ENCODE measurements at regions not wholly inside any gene's neighbourhood (a gene's known extent, or its start where the extent isn't known, plus 50 kb on each side); places are given as distances from the start of the nearest gene placed in this dataset.
"Not testable (repeated sequence)": the region's sequence is repeated elsewhere in the genome, so short reads cannot be mapped to it uniquely, and the experiment has no call there.

DNA sequence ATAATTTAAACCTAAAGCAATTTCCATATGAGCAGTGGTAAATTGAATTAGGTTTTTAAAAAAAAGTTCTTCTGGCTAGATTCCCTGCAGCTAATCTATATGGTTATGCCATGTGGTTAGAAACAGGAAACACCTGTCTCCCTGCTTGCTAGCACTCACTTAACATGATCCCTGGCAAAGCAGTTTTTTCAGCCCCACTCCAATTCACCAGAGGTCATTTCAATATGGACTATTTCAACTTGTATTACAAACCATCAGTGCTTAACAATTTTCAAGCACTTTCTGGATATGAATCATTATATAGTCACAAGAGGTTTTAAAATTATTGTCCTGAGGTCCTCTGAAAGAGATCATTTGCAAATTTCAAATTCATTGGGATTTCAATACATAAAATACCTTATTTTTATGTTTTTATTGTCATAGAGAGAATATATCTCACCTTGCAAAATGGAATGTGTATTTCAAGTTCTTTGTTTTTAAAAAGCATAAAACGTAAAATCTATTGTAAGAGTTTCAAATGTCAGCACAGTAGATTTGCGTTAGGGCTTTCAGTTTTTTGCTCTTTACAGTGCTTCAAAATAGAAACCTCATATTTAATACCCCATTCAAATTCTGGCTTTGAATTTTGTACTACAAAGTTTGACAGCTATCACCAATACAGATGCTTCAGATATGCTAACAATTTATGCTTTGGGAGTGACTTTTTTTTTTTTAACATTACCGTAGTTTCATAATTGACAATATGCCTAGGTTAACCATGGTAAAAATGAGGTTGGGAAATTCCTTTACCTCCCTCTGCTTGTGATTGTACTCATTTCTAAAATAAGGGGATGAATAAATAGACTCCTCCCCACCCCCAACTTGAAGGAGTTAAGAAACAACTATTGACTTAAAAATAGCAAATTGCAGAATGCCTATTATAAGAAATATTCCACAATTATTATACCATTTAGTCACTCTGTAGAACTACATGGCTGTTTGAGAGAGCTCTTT lies 117.5 kb upstream of the HGF start:
- no peak for DNase-seq (ENCODE audit: low spot score)

DNA sequence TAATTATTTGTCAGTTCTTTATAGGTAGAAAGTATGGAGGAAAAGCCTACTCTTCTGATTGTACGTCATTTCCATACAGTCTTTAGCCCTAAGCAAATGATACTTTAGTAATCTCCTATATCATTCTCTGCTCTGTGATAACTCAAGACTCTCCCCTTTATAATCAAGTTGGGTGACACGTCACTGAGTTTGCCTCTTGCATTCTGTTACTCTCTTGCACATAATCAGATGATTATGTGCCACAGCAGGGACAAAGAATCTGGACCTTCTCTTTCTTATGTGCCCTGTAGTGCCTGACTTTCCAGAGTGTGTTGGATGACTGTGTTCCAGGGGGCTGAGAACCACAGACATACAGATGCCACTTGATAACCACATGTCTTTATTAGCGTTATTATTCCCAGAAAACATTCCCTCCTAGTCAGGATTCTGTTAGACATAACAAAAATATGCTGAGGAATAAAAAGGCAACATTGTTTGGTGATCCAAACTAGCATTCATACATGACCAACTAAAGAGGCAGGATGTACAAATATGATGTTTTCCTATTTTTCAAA lies 116.4 kb upstream of the HGF start:
- no peak for DNase-seq (ENCODE audit: low spot score)

DNA sequence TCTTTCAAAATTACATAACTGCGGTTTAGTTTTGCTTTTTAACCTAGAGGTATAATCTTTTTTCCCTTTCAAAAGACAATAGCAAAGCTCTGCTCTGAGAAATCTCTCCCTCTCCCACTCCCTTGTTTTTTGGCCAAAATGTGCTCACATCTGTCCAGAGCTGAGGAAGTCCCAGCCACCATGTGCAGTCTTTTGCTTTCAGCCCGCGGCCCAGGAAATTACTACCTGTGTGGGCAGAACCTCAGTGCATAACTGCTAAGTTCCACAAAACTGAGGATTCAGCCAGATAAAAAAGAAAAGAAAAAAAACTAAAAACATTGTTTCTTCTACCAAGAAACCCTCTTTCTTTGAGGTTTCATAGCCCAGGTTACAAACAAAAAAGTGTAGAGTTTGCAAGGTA lies 115.0 kb upstream of the HGF start:
- DNase-seq (ENCODE audit: low spot score) = no peak

DNA sequence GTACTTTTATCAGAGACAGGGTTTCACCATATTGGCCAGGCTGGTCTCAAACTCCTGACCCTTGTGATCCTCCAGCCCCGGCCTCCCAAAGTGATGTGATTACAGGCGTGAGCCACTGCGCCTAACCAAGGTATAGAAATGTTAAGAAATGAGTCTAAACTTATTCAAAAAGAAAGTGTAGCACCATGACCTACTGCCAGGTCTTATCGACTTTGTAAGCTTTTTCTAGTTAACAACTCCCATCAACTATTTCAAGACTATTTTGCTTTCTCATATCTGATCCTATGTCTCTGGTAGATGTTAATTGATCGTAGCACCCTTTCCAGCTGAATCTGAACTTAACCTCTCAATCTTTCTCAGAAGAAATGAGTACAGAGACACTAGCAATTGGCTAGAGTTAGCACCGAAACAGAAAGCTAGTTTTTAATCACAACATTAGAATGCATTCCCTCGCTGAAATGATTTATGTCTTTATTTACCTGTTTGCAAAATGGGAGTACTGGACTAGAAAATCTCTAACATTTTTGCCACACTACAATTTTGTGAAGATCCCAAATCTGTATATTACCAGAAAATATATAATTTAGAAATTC lies 114.0 kb upstream of the HGF start:
- DNase-seq (ENCODE audit: low spot score) = no peak

DNA sequence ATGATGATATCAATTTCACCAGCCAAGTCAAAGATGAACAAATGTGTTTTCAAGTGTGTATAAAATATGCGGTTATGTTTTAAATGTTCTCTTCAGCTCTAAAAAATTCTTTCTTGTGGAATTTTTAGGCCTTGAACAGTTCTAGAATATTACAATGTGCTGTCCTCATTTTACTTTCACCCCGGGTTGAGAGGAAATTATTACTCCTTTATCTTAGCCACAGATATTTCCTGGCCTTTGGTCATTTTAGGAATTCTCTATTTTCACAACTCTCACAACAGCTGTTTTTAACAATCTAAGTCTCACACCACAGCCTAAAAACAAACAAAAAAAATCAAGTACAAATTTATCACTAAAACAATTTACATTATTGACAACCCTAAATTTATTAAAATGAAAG lies 112.2 kb upstream of the HGF start:
- DNase-seq (ENCODE audit: low spot score) = no peak

DNA sequence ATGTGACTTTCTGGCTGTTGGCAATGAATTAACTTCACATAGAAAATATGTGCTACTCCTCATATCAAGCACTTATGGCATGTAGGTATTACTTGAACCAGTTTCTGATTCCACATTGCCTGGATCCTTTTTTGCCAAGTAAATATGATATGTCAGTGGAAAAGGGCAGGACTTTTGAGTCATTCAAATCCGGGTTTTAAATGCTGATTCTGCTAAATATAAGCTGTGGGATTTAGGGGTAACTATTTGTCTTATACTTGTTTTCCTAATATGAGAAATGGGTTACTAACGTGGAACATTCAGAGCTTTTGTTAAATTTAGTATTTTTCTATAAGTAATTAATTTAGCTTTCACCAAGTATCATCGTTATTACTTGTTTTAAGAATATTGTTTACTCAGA lies 108.0 kb upstream of the HGF start:
- DNase-seq (ENCODE audit: low spot score) = no peak

DNA sequence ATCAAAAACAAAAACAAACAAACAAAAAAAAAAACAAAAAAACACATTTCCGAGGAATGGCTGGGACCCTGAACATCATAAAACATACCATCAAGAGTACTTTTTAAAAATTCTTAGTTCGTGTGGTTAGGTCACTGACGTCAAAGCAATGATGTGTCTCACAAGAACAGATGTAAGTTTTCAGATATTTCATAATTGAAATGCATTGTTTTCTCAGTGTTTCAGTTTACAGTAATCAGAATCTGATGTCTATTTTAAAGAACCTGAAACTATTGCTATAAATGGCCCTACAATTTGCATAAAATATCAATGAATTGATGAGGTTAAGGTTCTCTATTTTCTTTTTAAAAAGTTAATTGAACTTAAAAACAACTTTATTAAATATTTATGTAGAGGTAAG lies 103.7 kb upstream of the HGF start:
- DNase-seq (ENCODE audit: low spot score) = no peak

DNA sequence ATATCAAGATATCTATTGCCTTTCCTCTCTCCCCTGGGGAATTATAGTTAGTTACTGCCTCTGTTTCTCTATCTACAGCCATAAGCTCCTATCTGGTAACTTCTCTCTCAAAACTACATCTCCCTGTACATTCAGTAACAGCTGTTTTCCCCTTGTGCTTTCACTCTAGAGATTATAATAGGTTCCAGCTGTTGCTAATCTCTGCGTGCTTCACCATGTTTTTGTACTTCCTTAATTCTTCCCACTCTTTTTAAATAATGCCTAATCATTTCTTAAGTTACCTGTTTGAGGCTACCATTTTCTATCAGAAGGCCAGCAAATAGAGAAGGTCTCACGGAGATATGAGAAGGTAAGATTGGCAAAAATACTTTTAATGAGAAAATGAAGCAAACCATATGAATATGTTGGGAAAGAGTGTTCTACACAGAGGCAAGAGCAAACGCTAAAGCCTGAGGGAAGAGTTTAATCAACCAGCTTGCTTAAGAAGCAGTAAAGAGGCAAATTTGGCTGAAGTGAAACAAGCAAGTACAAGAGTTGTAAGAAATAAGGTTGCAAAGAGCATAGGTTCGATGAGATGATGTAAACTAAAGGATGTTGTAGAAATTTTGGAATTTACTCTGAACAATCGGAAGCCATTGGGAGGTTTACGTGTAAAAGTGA lies 101.9 kb upstream of the HGF start:
- no peak for DNase-seq (ENCODE audit: low spot score)

DNA sequence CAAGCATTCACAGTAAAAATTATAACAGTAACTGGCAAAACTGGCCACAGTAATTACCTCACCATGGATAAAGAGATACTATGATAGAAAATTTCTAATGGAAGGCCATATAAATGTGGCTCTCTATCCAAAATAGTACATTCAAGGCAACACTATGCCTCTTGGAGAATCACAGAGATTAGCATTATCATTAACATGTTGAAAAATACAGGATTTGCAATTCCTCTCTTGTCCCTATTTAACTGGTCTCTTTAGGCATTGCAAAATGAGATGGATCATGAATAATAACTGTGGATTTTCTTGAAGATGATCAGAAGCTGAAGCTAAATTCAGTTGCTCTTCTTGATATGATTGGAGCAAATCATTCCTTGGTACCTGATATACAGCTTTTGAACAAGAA lies 100.8 kb upstream of the HGF start:
- no peak for DNase-seq (ENCODE audit: low spot score)

DNA sequence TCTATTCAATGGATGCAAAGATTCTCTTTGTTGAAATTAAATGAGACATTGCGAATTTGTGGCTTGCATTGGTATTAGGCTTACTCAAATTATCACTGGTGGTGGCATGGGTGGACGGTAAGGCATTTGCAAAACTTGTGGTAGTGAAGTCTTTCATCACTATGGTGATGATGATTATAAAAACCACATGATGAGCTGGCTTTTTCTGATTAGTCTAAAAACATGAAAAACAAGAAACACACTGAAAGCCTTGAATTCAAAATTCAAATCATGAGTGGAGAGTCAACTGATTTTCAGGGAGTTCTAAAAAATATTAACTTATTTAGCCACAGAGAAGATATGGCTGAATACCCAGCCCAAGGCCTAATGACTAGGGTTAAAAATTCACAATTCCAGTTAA lies 99.8 kb upstream of the HGF start:
- DNase-seq (ENCODE audit: low spot score) = no peak

DNA sequence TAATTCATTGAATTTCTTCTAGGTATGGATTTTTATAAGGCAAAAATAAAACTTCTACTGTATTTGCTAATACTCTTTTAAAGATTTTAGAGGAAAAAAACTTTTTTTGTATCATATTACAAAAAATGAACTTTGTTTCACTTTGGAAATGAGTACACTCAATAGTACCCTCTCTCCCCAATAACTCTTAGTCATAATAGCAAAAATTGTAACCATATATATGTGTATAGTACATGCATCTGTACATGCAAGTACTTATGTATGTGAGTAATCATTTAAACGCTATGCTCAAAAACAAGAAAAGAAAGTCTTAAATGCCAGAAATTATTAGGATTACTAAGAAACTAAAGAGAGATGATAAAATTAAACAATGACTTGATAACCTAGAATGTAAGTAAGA lies 95.9 kb upstream of the HGF start:
- no peak for DNase-seq (ENCODE audit: low spot score)

DNA sequence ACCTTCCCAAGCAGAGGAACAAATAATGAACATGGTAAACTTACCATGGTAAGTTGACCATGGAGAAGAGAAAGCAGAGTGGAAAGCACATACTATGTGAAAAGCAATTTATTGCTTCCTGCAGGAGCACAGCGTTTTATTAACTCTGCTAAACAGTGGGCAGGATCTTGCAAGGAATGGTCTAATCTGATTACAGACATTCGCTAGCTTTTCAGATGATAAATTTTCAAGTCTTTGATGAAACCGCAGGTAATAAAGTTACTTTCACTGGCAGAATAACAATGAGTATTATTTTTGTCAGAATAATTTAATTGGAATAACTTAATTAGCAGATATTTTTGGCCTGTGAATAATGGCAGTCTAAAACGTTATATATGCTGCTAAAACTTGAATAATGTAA lies 89.6 kb upstream of the HGF start:
- no peak for DNase-seq (ENCODE audit: low spot score)

DNA sequence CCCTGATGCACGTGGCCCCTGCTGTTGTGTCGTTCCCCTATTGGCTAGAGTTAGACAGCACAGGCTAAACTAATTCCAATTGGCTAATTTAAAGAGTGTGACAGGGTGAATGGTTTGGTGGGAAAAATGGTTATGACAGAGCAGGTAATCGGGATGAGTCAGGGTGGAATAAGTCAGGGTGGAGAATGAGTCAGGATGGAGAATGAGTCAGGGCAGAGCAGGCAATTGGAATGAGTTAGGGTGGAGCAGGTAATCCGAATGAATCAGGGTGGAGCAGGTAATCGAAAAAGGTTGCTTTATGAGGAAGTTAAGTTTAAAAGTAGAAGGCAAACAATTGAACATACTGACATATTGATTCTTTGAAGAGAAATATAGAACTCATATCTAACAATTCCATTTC lies 89.0 kb upstream of the HGF start:
- DNase-seq (ENCODE audit: low spot score) = not testable (repeated sequence)

DNA sequence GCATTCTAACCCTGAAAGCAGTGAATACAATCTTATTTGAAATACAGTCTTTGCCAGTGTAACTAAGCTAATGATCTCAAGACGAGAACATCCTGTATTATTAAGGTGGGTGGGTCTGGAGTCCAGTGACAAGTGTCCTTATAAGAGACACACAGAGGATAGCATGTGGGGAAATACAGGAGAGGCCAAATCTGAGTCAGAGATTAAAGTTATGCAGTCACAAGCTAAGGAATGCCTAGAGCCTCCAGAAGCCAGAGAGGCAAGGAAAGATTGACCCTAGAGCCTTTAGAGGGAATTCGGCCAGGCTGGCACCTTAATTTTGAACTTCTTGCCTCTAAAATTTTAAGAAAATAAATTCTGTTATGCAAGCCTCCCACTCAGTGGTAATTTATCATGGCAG lies 87.5 kb upstream of the HGF start:
- no peak for DNase-seq (ENCODE audit: low spot score)

DNA sequence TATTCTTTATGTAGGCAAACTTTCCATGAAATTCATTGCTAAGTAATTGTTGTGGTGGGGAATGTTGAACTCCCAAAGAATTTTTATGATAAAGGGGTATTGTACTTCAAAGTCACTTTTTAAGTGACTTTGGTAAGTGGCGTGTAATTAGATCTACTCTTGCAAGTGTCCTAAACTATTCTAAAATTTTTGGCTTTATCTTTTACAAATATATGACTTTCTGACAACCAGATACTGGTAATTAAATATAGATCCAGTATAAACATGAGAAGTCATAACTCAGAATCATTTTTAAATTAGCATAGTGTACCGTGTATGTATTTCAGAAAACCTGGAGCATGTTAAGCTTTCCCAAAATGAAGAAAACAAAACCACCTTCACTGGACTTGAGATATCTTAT lies 84.7 kb upstream of the HGF start:
- DNase-seq (ENCODE audit: low spot score) = no peak

DNA sequence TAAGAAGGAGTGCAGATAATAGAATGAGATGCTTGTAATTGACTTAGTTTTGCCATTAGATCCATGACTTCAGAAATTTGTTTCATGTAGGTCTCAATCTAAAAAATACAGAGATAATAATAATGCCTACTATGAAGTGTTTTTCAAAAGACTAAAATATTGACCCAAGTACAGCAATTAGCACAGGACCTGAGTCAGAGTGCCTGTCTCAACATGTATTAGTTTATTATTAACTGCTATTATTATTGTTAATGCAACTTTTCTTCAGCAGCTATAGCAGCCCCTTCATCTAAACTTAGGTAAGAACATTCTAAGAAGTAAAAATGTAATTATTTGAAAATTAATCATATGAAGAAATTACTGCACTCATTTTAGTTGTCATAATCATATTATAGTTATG lies 82.9 kb upstream of the HGF start:
- DNase-seq (ENCODE audit: low spot score) = no peak

DNA sequence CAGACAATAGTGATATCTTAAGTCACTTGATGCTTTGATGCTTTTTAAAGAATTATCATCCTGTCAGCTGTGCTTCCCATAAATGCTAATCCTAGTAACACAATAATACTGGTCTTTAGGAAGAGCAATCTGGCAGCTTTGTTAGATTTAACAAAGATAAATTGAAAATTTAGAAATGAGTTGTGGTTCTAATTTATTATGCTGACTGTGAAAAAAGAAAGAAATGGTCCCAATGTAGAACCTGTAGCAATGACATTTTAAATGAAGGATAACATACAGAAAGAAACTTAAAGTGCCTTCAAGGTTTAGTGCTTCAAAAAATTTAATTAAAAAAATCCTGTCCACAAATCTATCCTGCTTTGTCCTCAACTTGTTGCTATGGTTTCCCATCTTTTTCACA lies 81.6 kb upstream of the HGF start:
- no peak for DNase-seq (ENCODE audit: low spot score)

DNA sequence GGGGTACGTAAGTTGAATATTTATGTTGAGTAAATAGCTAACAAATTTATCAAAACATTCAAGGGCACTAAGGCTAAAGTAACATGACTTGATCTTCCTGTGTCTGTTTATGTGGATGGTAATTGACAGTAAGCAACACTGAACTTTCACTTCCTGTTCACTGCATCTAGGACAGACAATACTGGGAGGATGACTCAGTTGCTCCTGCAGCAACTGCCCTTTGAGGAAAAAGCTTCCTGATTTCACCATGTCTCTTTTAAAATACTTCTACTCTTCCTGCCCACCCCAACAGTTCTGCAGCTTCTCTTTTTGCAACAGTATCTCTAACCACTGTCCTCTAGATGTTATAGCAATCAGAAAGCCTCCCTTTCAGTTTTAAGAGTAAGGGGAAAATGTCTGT lies 76.6 kb upstream of the HGF start:
- DNase-seq (ENCODE audit: low spot score) = peak; percentile 20

DNA sequence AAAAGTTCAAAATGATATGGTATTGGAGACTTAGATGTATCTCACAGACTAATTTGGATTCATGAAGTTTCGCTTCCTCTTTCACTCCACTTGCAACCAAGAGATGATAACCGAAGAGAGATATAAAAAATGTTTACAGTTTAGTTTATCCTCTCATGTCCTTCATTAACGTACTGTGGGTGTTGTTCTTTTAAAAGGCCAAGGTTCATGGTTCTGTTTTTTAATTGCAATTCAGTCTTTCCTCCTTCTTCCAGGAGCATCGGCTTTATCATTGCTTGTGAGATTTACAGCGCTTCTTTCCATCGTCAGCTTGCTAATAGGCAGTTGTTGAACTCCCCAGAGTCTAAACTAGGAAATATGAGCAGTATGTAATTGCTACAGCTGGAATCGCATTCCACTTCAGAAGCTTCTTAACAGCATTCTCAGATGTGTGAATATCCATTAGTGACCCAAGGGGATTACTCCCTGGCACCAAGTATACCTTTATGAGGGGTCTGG lies 75.9 kb upstream of the HGF start:
- DNase-seq (ENCODE audit: low spot score) = no peak

DNA sequence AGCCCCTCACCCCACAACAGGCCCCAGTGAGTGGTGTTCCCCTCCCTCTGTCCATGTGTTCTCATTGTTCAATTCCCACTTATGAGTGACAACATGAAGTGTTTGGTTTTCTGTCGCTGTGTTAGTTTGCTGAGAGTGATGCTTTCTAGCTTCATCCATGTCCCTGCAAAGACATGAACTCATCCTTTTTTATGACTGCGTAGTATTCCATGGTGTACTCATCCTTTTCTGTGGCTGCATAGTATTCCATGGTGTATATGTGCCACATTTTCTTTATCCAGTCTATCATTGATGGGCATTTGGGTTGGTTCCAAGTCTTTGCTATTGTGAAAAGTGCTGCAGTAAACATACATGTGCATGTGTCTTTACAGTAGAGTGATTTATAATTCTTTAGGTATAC lies 73.8 kb upstream of the HGF start:
- not testable (repeated sequence) for DNase-seq (ENCODE audit: low spot score)

DNA sequence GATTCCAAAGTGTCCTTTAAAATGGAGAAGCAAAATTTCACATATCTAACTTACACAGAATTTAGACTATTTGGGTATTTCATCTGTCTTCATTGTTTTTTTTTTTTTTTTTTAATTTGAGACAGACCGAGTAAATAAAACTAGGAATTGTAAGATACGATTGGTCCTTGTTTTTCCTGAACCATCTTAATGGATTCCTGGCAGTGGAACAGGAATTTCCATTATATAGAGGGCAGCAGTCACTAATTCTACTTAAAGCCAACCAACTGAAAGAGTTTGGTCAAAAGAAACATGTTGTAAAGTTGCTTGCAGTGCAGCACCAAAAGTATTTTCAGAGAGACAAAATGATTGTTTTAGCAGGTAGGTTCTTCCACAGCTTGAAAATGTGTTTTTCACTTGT lies 72.5 kb upstream of the HGF start:
- no peak for DNase-seq (ENCODE audit: low spot score)

DNA sequence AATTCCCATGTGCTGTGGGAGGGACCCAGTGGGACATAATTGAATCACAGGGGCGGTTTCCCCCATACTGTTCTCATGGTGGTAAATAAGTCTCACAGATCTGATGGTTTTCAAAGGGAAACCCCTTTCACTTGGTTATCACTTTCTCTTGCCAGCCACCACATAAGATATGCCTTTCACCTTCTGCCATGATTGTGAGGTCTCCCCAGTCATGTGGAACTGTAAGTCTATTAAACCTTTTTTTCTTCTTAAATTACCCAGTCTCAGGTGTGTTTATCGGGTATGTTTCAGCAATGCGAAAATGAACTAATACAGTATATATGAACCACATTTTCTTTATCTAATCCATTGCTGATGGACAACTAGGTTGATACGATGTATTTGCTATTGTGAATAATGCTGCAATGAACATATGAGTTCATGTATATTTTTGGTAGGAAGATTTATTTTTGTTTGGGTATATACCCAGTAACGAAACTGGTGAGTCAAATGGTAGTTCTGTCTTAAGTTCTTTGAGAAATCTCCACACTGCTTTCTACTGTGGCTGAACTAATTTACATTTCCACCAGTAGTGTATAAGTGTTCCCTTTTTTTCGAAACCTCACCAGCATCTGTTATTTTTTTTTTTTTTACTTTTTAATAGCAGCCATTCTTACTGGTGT lies 70.0 kb upstream of the HGF start:
- DNase-seq (ENCODE audit: low spot score) = no peak

All from AG08396 (cell line).